WTC11 (cell line): ENCODE measurements at regions not wholly inside any gene's neighbourhood (a gene's known extent, or its start where the extent isn't known, plus 50 kb on each side); places are given as distances from the start of the nearest gene placed in this dataset.

Experiments
- ATAC-seq: fragments of 200-7000 bp; cut with Tn5 transposase; 2 replicates; pipeline ENCODE4 v1.10.0; 2021; ENCODE audit warnings: mild to moderate bottlenecking, moderate library complexity
- CTCF ChIA-PET: fragments of 300-600 bp; sonication (Branson Sonifier 250); formaldehyde crosslinking; loops from one replicate; lab custom pipeline; 2021; ENCODE audit warnings: antibody characterized with exemption; lab: Charles Lee
- POLR2A ChIA-PET: fragments of 350-600 bp; sonication (Branson Sonifier 250); formaldehyde crosslinking; loops from one replicate; lab custom pipeline; 2021; ENCODE audit warnings: antibody characterized with exemption; lab: Charles Lee
- DNase-seq: peaks from one replicate; pipeline ENCODE4 v3.0.0; 2021; ENCODE audit warnings: low spot score
- H3K27ac Mint-ChIP-seq: 2 replicates; pipeline ENCODE4 v1.8.0; 2021; ENCODE audit warnings: mixed read lengths
- H3K27me3 Mint-ChIP-seq: 2 replicates; pipeline ENCODE4 v1.8.0; 2021; ENCODE audit warnings: low read depth, mild to moderate bottlenecking, moderate library complexity, mixed read lengths
- H3K36me3 Mint-ChIP-seq: 2 replicates; pipeline ENCODE4 v1.8.0; 2021; ENCODE audit warnings: mixed read lengths
- H3K4me1 Mint-ChIP-seq: 2 replicates; pipeline ENCODE4 v1.8.0; 2022; ENCODE audit warnings: mixed read lengths
- H3K4me3 Mint-ChIP-seq: 2 replicates; pipeline ENCODE4 v1.8.0; 2021; ENCODE audit warnings: mild to moderate bottlenecking, moderate library complexity, mixed read lengths
- H3K9me3 Mint-ChIP-seq: 2 replicates; pipeline ENCODE4 v1.8.0; 2021; ENCODE audit warnings: mixed read lengths
- CTCF ChIP-seq: fragments of 200-600 bp; IDR thresholded peaks from 2 replicates; pipeline ENCODE4 v1.8.0; 2022; ENCODE audit warnings: antibody characterized with exemption
- E2F1 ChIP-seq: sonication (generic); formaldehyde crosslinking; IDR thresholded peaks from 2 replicates; pipeline ENCODE4 v1.8.0; 2022; ENCODE audit warnings: mild to moderate bottlenecking, missing genetic modification reagents
- E2F5 ChIP-seq: sonication (generic); formaldehyde crosslinking; IDR thresholded peaks from 2 replicates; pipeline ENCODE4 v1.8.1; 2022; ENCODE audit warnings: mild to moderate bottlenecking, moderate library complexity, missing genetic modification reagents
- EMX1 ChIP-seq: fragments of 250-450 bp; sonication (Bioruptor Pico); IDR thresholded peaks from 2 replicates; pipeline ENCODE4 v1.8.0; 2021; ENCODE audit warnings: mild to moderate bottlenecking
- ESRRA ChIP-seq: sonication (generic); formaldehyde crosslinking; IDR thresholded peaks from 2 replicates; pipeline ENCODE4 v1.8.1; 2022; ENCODE audit warnings: mild to moderate bottlenecking, missing genetic modification reagents, borderline replicate concordance
- ETV6 ChIP-seq: sonication (generic); formaldehyde crosslinking; IDR thresholded peaks from 2 replicates; pipeline ENCODE4 v1.8.1; 2022; ENCODE audit warnings: mild to moderate bottlenecking, missing genetic modification reagents
- GRHL2 ChIP-seq: fragments of 250-450 bp; sonication (Bioruptor Pico); IDR thresholded peaks from 2 replicates; pipeline ENCODE4 v1.8.0; 2022; ENCODE audit warnings: mild to moderate bottlenecking, moderate library complexity; ENCODE audit not compliant: insufficient replicate concordance, severe bottlenecking
- GTF2I ChIP-seq: fragments of 250-450 bp; sonication (Bioruptor Pico); conservative IDR thresholded peaks from 2 replicates; pipeline ENCODE4 v1.4.0; 2021; ENCODE audit warnings: mild to moderate bottlenecking
- IRF1 ChIP-seq: sonication (generic); formaldehyde crosslinking; IDR thresholded peaks from 2 replicates; pipeline ENCODE4 v1.8.0; 2023; ENCODE audit warnings: missing genetic modification reagents
- JAZF1 ChIP-seq: fragments of 250-450 bp; sonication (Bioruptor Pico); IDR thresholded peaks from 2 replicates; pipeline ENCODE4 v1.9.0; 2021; ENCODE audit warnings: moderate library complexity, mild to moderate bottlenecking, inconsistent platforms
- KAT7 ChIP-seq: sonication (generic); formaldehyde crosslinking; IDR thresholded peaks from 2 replicates; pipeline ENCODE4 v1.8.1; 2023; ENCODE audit warnings: missing genetic modification reagents, mild to moderate bottlenecking, borderline replicate concordance
- NFYB ChIP-seq: sonication (generic); formaldehyde crosslinking; conservative IDR thresholded peaks from 2 replicates; pipeline ENCODE4 v1.8.0; 2022; ENCODE audit warnings: low read depth, missing genetic modification reagents
- OVOL2 ChIP-seq: fragments of 250-450 bp; sonication (Bioruptor Pico); IDR thresholded peaks from 2 replicates; pipeline ENCODE4 v1.9.0; 2021; ENCODE audit warnings: mild to moderate bottlenecking, borderline replicate concordance
- PREB ChIP-seq: sonication (generic); formaldehyde crosslinking; IDR thresholded peaks from 2 replicates; pipeline ENCODE4 v1.8.1; 2022; ENCODE audit warnings: mild to moderate bottlenecking, missing genetic modification reagents, moderate library complexity, borderline replicate concordance
- SMAD4 ChIP-seq: sonication (generic); formaldehyde crosslinking; IDR thresholded peaks from 2 replicates; pipeline ENCODE4 v1.8.0; 2022; ENCODE audit warnings: mild to moderate bottlenecking, missing genetic modification reagents
- TEAD1 ChIP-seq: sonication (generic); formaldehyde crosslinking; IDR thresholded peaks from 2 replicates; pipeline ENCODE4 v1.8.0; 2022; ENCODE audit warnings: mild to moderate bottlenecking, missing genetic modification reagents
- TEAD4 ChIP-seq: sonication (generic); formaldehyde crosslinking; IDR thresholded peaks from 2 replicates; pipeline ENCODE4 v1.8.0; 2022; ENCODE audit warnings: mild to moderate bottlenecking, missing genetic modification reagents
- TP53 ChIP-seq: sonication (generic); formaldehyde crosslinking; IDR thresholded peaks from 2 replicates; pipeline ENCODE4 v1.8.1; 2023; ENCODE audit warnings: mild to moderate bottlenecking, missing genetic modification reagents
- ZBTB43 ChIP-seq: sonication (generic); formaldehyde crosslinking; IDR thresholded peaks from 2 replicates; pipeline ENCODE4 v1.8.1; 2023; ENCODE audit warnings: mild to moderate bottlenecking, missing genetic modification reagents
- ZNF121 ChIP-seq: sonication (generic); formaldehyde crosslinking; IDR thresholded peaks from 2 replicates; pipeline ENCODE4 v1.8.0; 2023; ENCODE audit warnings: missing genetic modification reagents
- ZNF396 ChIP-seq: fragments of 250-450 bp; sonication (Bioruptor Pico); IDR thresholded peaks from 2 replicates; pipeline ENCODE4 v1.8.0; 2021; ENCODE audit warnings: mild to moderate bottlenecking, moderate library complexity, borderline replicate concordance
- ZNF416 ChIP-seq: fragments of 250-450 bp; sonication (Bioruptor Pico); IDR thresholded peaks from 2 replicates; pipeline ENCODE4 v1.9.0; 2021; ENCODE audit warnings: mild to moderate bottlenecking, inconsistent platforms
- ZNF425 ChIP-seq: fragments of 250-450 bp; sonication (Bioruptor Pico); conservative IDR thresholded peaks from 2 replicates; pipeline ENCODE4 v1.9.0; 2021; ENCODE audit warnings: mild to moderate bottlenecking
- ZNF532 ChIP-seq: fragments of 250-450 bp; sonication (Bioruptor Pico); IDR thresholded peaks from 2 replicates; pipeline ENCODE4 v1.9.0; 2021; ENCODE audit warnings: mild to moderate bottlenecking, borderline replicate concordance

- CTCF ChIA-PET, result no interaction called here
- TF ChIP-seq JAZF1 (CRISPR knock-in tag), result no peak
- TF ChIP-seq OVOL2 (CRISPR knock-in tag), result no peak
- TF ChIP-seq ZNF425, result no peak
- TF ChIP-seq PREB, result no peak
- no peak for TF ChIP-seq ZNF396 (CRISPR knock-in tag)
- TF ChIP-seq KAT7, result no peak
- no peak for TF ChIP-seq ESRRA (CRISPR knock-in tag)
- no peak for TF ChIP-seq CTCF
- no peak for TF ChIP-seq IRF1 (CRISPR knock-in tag)
- no peak for TF ChIP-seq ZNF121 (CRISPR knock-in tag)
- TF ChIP-seq TEAD4 (CRISPR knock-in tag), result no peak
- TF ChIP-seq GTF2I (CRISPR knock-in tag), result no peak
- TF ChIP-seq NFYB, result no peak
- TF ChIP-seq ZNF416 (CRISPR knock-in tag), result no peak
- TF ChIP-seq, all 79 proteins: peak for 0
Observed at GRCh38 chrX:109918753-109919152, 84.2 kb upstream of the TMEM164 start.

GRCh38 chrX:109920325-109920724, 82.6 kb upstream of the TMEM164 start:
- no peaks in the 10 kb centered on the region for H3K36me3 Mint-ChIP-seq
- no peaks in the 10 kb centered on the region for H3K27me3 Mint-ChIP-seq
- TF ChIP-seq GRHL2, result no peak
- no peak for TF ChIP-seq TEAD4 (CRISPR knock-in tag)
- no peak for TF ChIP-seq TEAD1 (CRISPR knock-in tag)
- TF ChIP-seq KAT7, result no peak
- no peak for TF ChIP-seq EMX1 (CRISPR knock-in tag)
- no peak for TF ChIP-seq TP53 (CRISPR knock-in tag)
- TF ChIP-seq E2F5 (CRISPR knock-in tag), result no peak
- TF ChIP-seq ZBTB43 (CRISPR knock-in tag), result no peak
- TF ChIP-seq SMAD4 (CRISPR knock-in tag), result no peak
- TF ChIP-seq E2F1, result no peak
- no peak for TF ChIP-seq ZNF532
- TF ChIP-seq ETV6 (CRISPR knock-in tag), result no peak
- TF ChIP-seq, all 79 proteins: peak for 0
- ATAC-seq (no peak), DNase-seq (no peak)
- Mint-ChIP-seq H3K4me3 (no peak overlapping the region), H3K27ac (no peak overlapping the region), H3K9me3 (no peaks in the 10 kb centered on the region), H3K4me1 (no peaks in the 10 kb centered on the region)
- CTCF ChIA-PET, result interaction anchor here (1.2 kb wide), 1 partner anchor 29 kb away, joined by 4 read pairs; no protein-coding TSS in a partner anchor
- POLR2A ChIA-PET, result no interaction called here

More at GRCh38 chrX:109918753-109919152, 84.2 kb upstream of the TMEM164 start:
- no peaks in the 10 kb centered on the region for H3K36me3 Mint-ChIP-seq
- no peaks in the 10 kb centered on the region for H3K27me3 Mint-ChIP-seq
- DNase-seq, result no peak
- ATAC-seq, result no peak
- H3K4me3 Mint-ChIP-seq, result no peak overlapping the region
- H3K27ac Mint-ChIP-seq, result no peak overlapping the region
- no peaks in the 10 kb centered on the region for H3K4me1 Mint-ChIP-seq
- POLR2A ChIA-PET, result no interaction called here
- H3K9me3 Mint-ChIP-seq, result no peaks in the 10 kb centered on the region
